ENCODE measurements at regions not wholly inside any gene's neighbourhood (a gene's known extent, or its start where the extent isn't known, plus 50 kb on each side); places are given as distances from the start of the nearest gene placed in this dataset.

- no peak overlapping the region for H3K4me3 ChIP-seq (ENCODE audit: low read depth, low read length)
- DNase-seq (ENCODE audit: low read depth) = no peak
- no peak for TF ChIP-seq CTCF (IDR thresholded peaks at IDR 0.05; ENCODE audit: control insufficient read depth, extremely low read depth, insufficient read depth)
These were observed 457.0 kb upstream of the ALCAM start for GRCh38 chr3:104909721-104910120.

- no peak for DNase-seq (ENCODE audit: low read depth)
- no peak for TF ChIP-seq CTCF (IDR thresholded peaks at IDR 0.05; ENCODE audit: control insufficient read depth, extremely low read depth, insufficient read depth)
- no peak overlapping the region for H3K4me3 ChIP-seq (ENCODE audit: low read depth, low read length)
These were observed 455.3 kb upstream of the ALCAM start for GRCh38 chr3:104911376-104911775.

- DNase-seq (ENCODE audit: low read depth) = peak; percentile 34
- H3K4me3 ChIP-seq (ENCODE audit: low read depth, low read length) = no peak overlapping the region
- no peak for TF ChIP-seq CTCF (IDR thresholded peaks at IDR 0.05; ENCODE audit: control insufficient read depth, extremely low read depth, insufficient read depth)
These were observed 449.7 kb upstream of the ALCAM start for GRCh38 chr3:104916971-104917370.

- DNase-seq (ENCODE audit: low read depth) = no peak
- H3K4me3 ChIP-seq (ENCODE audit: low read depth, low read length) = no peak overlapping the region
- no peak for TF ChIP-seq CTCF (IDR thresholded peaks at IDR 0.05; ENCODE audit: control insufficient read depth, extremely low read depth, insufficient read depth)
These were observed 446.2 kb upstream of the ALCAM start for GRCh38 chr3:104920512-104920911.

GRCh38 chr3:104933972-104934371, 432.7 kb upstream of the ALCAM start:
- no peak for TF ChIP-seq CTCF (IDR thresholded peaks at IDR 0.05; ENCODE audit: control insufficient read depth, extremely low read depth, insufficient read depth)
- no peak for DNase-seq (ENCODE audit: low read depth)
- H3K4me3 ChIP-seq (ENCODE audit: low read depth, low read length) = no peak overlapping the region

- no peak overlapping the region for H3K4me3 ChIP-seq (ENCODE audit: low read depth, low read length)
- DNase-seq (ENCODE audit: low read depth) = no peak
- no peak for TF ChIP-seq CTCF (IDR thresholded peaks at IDR 0.05; ENCODE audit: control insufficient read depth, extremely low read depth, insufficient read depth)
These were observed 431.1 kb upstream of the ALCAM start for GRCh38 chr3:104935613-104936012.

- no peak for TF ChIP-seq CTCF (IDR thresholded peaks at IDR 0.05; ENCODE audit: control insufficient read depth, extremely low read depth, insufficient read depth)
- no peak overlapping the region for H3K4me3 ChIP-seq (ENCODE audit: low read depth, low read length)
- no peak for DNase-seq (ENCODE audit: low read depth)
These were observed 427.5 kb upstream of the ALCAM start for GRCh38 chr3:104939196-104939595.
